Brain microvascular endothelial cell (primary cell): ENCODE measurements at regions not wholly inside any gene's neighbourhood (a gene's known extent, or its start where the extent isn't known, plus 50 kb on each side); places are given as distances from the start of the nearest gene placed in this dataset.

Experiments
- DNase-seq: peaks from one replicate; pipeline ENCODE4 v3.0.0-alpha.2; 2020
- H3K27ac ChIP-seq: fragments of 250-450 bp; sonication (Bioruptor Pico); 2 replicates; pipeline ENCODE4 v1.5.1; 2020; ENCODE audit warnings: mild to moderate bottlenecking, moderate library complexity
- H3K27me3 ChIP-seq: fragments of 250-450 bp; sonication (Bioruptor Pico); replicated peaks from 2 replicates; pipeline ENCODE4 v1.5.1; 2020; ENCODE audit warnings: mild to moderate bottlenecking
- H3K36me3 ChIP-seq: fragments of 250-450 bp; sonication (Bioruptor Pico); replicated peaks from 2 replicates; pipeline ENCODE4 v1.5.1; 2020; ENCODE audit warnings: mild to moderate bottlenecking
- H3K4me3 ChIP-seq: 2 replicates; pipeline ENCODE4 v1.5.1; 2011; ENCODE audit warnings: low read depth, mild to moderate bottlenecking, control low read depth, low read length, moderate library complexity
- CTCF ChIP-seq: IDR thresholded peaks from 2 replicates; pipeline ENCODE4 v1.5.1; 2011; ENCODE audit warnings: low read depth, mild to moderate bottlenecking, moderate library complexity, low read length, control low read depth, inconsistent platforms; ENCODE audit errors: missing control alignments
- in situ Hi-C: cut with HindIII; loops from 2 replicates; pipeline ENCODE4 v1.10.0; 2017; ENCODE audit warnings: low sequenced_read_pairs, low pct_ligation_motif_present

- no peak for TF ChIP-seq CTCF
- in situ Hi-C loops: no loop called here
- no peaks in the 10 kb centered on the region for H3K27me3 ChIP-seq
- H3K4me3 ChIP-seq: no peak overlapping the region
- H3K27ac ChIP-seq: no peak overlapping the region
- DNase-seq: no peak
- H3K36me3 ChIP-seq: no peaks in the 10 kb centered on the region
These were observed 368.9 kb upstream of the PTBP2 start for GRCh38 chr1:96352733-96353132.

GRCh38 chr1:96355521-96355920, 366.1 kb upstream of the PTBP2 start:
- Histone ChIP-seq H3K36me3 (no peaks in the 10 kb centered on the region), H3K27ac (no peak overlapping the region), H3K27me3 (no peaks in the 10 kb centered on the region), H3K4me3 (no peak overlapping the region)
- DNase-seq: no peak
- TF ChIP-seq CTCF: no peak
- in situ Hi-C loops: no loop called here

- Histone ChIP-seq H3K27me3 (no peaks in the 10 kb centered on the region), H3K27ac (no peak overlapping the region), H3K4me3 (no peak overlapping the region), H3K36me3 (no peaks in the 10 kb centered on the region)
- in situ Hi-C loops: no loop called here
- no peak for DNase-seq
- TF ChIP-seq CTCF: no peak
These were observed 365.6 kb upstream of the PTBP2 start for GRCh38 chr1:96355961-96356360.

GRCh38 chr1:96357141-96357765, 364.3 kb upstream of the PTBP2 start:
- no peaks in the 10 kb centered on the region for H3K27me3 ChIP-seq
- no peak overlapping the region for H3K27ac ChIP-seq
- no peak overlapping the region for H3K4me3 ChIP-seq
- in situ Hi-C loops: no loop called here
- no peak for TF ChIP-seq CTCF
- DNase-seq: no peak
- no peaks in the 10 kb centered on the region for H3K36me3 ChIP-seq

- in situ Hi-C loops: no loop called here
- peak; percentile 50 for TF ChIP-seq CTCF
- no peaks in the 10 kb centered on the region for H3K27me3 ChIP-seq
- H3K36me3 ChIP-seq: no peaks in the 10 kb centered on the region
- no peak for DNase-seq
- no peak overlapping the region for H3K4me3 ChIP-seq
- H3K27ac ChIP-seq: no peak overlapping the region
These were observed 363.5 kb upstream of the PTBP2 start for GRCh38 chr1:96358057-96358456.
